GM18505 (cell line): ENCODE measurements at regions not wholly inside any gene's neighbourhood (a gene's known extent, or its start where the extent isn't known, plus 50 kb on each side); places are given as distances from the start of the nearest gene placed in this dataset.

Source experiments
- ATAC-seq: cut with Tn5 transposase; IDR thresholded peaks from one replicate; pipeline ENCODE4 v1.9.1; 2021; ENCODE audit not compliant: unreplicated experiment
- POLR2A ChIP-seq: IDR thresholded peaks from 4 replicates; pipeline ENCODE4 v1.6.1; 2011; ENCODE audit warnings: borderline replicate concordance; ENCODE audit not compliant: insufficient read depth, insufficient read length; ENCODE audit errors: extremely low read depth

DNA sequence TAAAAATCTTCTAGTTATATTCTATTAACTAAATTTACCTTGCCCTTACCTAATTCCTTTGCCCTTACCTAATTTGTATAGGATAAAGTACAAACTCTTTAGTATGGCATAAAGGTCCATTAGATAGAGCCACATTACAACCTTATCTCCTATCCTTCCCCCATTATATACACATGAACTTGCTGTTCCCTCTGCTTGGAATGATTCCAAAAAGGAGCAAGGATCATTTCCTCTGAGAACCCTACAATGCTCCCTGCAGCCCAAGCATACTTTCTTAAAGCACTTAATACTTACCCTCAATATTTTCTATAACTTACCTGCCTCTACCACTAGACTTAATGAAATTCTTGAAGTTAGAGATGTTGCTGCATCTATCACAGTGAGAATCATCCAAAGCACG, 118.9 kb upstream of the CCDC54 start:
- no peak for ATAC-seq
- no peak for TF ChIP-seq POLR2A

DNA sequence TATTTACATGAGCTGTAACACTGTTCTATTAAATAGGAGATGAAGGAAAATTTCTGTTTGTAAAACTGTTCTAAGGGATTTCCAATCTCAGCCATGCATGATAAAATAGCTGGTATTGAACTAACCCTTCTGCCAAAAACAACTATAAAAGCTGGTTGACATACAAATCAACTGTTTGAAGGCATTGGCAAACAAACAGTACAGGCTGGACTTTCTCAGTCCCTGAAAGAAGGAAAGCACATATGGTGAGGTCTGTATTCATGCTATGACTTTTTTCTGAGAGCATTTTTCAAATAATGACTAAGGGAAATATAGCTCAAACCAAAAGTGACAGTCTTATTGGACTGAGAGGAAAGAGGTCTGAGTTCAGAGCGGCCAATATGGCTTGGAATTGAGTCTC, 117.0 kb upstream of the CCDC54 start:
- ATAC-seq: no peak
- no peak for TF ChIP-seq POLR2A

DNA sequence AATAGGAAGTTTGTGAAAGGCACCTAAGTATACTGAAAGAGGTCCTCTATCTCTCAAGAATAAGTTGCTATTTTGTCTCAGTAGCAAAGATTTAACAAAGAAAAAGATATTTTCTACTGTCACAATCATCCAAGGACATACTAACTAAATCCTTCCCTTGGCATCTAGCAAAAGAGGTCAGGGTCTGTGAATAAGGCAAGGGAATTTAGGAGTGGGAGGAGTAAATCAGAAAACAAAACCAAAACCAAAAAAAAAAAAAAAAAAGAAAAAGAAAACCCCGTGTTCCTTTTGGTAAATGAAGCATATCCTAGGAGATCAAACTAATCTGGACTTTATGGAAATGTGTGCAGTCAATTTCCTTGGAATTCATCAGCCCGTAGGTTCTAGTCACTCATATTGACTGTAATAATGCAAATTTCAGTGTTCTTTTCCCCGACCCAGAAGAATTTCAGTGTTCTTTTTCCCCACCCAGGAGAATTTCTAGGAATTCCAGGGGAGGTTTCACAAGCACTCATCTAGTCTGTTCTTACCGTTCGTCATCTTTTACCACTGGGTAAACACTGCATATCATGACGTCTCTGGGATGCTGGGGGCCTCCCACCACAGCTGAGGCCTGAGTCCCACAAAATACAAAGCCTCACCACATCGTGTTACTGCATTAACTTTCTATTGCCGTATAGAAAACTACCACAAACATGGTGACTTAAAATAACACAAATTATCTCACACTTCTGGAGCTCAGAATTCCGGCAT, 113.8 kb upstream of the CCDC54 start:
- TF ChIP-seq POLR2A: no peak
- ATAC-seq: no peak

DNA sequence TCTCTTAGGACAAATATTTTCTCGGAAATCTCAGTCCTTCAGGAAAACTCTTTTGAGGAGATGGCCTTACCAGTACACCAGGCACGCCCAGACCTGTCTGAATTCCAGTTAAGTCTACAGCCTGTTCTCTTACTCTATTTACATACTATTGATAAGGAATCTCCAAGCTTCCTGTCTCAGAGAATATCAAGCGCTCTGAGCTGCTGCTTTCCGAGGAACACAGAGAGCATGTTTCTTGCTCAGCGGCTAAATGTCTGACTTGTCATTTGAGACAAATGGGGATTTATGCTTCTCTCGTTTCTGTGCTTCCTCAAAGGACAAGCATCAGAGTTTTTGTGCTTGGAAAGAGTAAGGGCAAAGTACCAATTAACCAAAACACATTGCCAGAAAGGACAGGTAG, 112.4 kb upstream of the CCDC54 start:
- no peak for TF ChIP-seq POLR2A
- no peak for ATAC-seq

DNA sequence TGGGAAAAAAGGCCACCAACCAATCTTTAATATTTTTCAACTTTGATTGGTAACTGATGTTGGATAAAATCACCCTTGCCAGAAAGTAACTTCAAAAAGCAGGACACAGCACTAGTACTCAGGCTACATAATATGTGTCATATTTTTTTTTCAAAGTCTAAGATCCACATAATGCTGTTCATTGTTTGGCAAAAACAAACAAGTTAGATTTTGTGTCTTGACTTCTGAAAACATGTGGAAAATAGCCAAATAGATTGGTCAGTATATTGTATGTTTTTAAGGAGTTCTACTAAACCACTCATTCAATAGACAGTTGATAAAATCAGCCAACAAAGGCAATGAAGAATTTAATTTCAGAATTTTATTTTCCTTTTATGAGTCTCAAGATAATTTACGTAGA, 111.7 kb upstream of the CCDC54 start:
- no peak for ATAC-seq
- TF ChIP-seq POLR2A: no peak

DNA sequence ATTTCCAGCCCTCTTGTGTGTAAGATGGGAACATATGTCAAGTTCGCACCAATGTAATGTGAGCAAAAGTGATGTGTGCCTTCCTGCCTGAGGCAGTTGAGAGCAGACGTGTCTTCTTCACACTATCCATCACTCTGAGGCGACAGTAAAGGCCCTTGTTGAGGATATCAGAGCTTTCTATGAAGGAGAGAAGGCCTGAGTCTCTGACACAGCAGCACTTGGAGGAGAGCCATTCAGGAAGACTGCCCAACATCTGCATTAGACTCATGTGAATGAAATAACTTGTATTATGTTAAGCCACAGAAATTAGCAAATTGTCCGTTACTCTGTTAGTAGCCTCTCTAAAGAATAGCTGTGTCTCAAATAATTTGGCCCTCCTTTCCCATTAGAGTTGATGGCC, 108.8 kb upstream of the CCDC54 start:
- no peak for TF ChIP-seq POLR2A
- ATAC-seq: no peak

DNA sequence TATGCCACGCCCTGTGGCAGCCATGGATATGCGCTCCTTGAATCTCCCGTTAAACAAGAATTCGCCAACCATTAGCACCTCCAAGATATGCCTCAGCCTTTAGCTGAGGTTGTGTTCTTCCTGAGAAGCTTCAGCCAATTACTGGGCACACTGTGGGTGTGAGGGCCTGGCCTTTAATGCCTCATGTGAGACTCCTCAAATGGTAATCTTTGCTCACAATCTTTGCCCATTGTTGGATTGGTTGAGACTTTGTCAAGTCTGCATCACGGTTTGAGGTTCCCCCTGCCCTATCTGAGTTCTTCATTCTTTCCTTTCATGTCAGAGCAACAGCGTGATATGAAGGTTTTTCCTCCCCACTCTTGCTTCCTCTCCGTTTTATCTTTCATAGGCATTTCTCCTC, 108.1 kb upstream of the CCDC54 start:
- no peak for TF ChIP-seq POLR2A
- no peak for ATAC-seq

DNA sequence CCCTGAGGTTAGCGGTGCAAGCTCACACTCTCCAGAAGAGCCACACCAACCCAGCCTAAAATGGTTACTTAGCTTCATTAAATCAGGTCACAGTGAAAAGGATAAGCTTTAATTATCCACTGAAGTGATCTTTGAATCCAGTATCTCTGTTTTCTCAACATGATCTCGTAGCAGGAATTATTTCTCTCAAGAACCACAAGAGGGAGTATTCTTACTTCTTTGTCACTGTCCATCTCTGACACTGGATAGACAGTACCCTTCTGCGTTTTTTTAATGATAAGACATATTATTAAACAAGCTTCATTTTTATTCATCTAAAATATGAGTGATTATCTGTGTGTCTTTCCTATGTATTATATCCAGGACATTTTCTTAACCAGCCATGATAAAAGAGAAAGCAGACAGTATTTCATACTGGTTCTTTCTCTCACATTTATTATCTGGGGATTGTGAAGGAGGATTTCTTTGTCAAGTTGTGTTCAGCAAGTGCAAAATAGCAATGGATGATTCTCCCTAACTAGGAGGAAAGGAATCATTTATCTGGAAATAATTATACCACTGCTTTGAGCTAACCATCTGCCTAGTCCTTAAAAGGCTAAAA, 105.4 kb upstream of the CCDC54 start:
- ATAC-seq: peak; percentile 76
- no peak for TF ChIP-seq POLR2A

DNA sequence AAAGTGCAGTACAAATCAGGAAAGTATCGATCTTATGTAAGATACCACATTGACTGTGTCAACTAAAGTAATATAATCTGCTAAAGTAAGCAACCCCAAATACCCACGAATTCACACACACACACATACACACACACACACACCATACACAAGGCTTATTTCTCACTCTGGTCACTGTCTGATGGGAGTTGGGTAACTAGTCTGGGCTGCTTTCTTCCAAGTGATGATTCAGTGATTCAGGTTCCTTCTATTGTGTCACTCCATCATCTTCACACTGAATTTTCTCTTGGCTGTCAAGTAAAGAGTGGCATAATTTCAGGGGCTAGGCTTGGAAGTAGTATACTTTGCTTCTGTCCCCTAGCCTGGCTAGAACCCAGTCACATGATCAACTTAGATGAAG, 104.8 kb upstream of the CCDC54 start:
- TF ChIP-seq POLR2A: no peak
- ATAC-seq: no peak

DNA sequence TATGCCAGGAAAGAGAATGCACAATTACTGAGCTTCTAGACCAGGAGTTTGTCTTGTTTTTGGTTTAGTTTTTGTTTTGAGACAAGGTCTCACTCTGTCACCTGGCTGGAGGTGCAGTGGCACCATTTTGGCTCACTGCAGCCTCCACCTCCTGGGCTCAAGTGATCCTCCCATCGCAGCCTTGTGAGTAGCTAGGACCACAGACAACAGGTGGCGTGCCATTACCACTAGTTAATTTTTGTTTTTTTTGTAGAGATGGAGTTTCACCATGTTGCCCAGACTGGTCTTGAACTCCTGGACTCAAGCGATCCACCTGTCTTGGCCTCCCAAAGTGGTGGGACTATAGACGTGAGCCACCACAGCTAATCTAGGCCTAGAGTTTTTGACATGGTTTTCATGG, 104.4 kb upstream of the CCDC54 start:
- no peak for TF ChIP-seq POLR2A
- no peak for ATAC-seq

DNA sequence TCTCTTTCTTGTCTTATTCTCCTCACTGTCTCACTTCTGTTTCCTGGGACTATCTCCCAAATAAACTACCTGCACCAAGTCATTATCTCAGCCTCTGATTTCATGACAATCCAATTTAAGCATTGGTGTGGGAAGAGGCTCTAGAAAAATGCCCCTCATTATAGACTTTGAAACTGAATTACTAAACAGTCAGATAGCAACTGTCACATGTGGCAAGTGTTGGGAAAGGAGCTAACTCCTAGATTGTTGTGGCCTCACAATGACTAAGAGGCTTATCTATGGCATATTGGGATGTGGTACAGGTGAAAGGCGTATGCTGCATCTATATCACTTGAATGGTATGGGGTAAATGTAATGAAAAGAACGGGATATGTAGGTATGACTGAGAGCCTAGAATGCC, 103.5 kb upstream of the CCDC54 start:
- no peak for ATAC-seq
- TF ChIP-seq POLR2A: no peak

DNA sequence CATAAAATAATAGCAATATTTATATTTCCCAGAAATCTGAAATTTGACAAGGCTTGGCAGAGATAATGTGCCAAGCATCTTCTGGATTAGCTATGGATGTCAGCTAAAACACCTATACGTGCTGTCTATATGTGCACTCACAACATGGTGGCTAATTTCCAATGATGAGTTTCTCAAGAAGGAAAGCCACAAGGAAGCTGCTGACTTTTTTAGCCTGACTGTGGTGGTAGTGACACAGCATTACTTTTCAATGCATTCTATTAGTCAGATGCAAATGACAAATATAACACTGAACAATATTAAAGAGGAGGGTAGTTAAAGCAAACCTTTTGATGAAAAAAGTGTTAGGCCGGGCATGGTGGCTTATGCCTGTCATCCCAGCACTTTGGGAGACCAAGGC, 101.7 kb upstream of the CCDC54 start:
- no peak for ATAC-seq
- no peak for TF ChIP-seq POLR2A

DNA sequence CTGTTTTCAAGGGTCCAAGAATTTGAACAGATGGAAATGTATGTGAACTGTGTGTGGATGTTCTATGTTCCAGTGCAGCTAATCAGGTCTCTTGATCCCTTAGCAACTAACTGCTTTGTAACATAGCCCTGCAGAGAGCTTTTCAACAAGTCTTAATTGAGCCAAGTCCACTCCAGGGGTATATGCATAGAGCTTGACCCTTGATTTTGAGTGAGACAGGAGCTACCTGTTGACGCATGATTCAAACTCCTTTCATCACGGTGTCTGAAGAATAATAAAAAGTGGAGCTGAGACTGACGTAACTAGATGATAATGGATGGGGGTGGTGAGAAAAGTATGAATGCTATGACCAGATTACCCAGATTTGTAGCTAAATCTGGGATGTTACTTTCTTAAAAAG, 93.3 kb upstream of the CCDC54 start:
- ATAC-seq: no peak
- TF ChIP-seq POLR2A: no peak

DNA sequence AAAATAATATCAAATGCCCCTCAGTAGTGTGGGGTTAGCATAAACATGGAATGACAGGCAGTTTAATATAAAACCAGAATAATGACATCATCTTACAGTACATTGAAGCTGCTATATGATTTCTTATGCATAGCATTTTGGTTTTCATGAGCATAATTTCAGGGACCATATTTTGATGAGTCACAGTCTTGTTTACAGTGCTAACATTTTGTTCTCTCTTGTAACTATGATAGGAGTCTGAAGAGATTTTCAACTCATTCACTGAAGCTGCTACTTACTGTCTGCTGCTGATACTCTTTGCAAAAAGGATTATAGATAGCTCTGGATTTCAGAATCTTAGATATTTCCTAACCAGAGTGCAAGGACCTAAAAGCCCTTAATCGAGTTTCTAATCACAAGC, 92.6 kb upstream of the CCDC54 start:
- TF ChIP-seq POLR2A: no peak
- ATAC-seq: no peak

DNA sequence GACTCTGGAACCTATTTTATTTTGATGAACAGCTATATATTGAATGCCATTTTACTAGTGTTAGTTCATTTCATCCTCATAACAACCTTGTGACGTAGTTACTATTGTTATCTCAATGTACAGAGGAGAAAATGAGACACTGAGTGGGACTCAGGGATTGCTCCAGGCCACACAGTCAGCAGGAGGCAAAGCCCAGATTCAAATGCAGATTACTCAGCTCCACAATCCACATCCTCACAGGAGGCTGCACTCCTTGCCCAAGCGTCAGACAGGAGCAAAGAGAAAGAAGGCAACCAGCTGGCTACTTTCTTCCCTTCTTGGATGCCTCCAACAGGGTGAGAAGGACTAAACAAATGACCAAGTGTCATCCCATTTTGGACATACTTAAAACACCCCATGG, 92.0 kb upstream of the CCDC54 start:
- no peak for ATAC-seq

DNA sequence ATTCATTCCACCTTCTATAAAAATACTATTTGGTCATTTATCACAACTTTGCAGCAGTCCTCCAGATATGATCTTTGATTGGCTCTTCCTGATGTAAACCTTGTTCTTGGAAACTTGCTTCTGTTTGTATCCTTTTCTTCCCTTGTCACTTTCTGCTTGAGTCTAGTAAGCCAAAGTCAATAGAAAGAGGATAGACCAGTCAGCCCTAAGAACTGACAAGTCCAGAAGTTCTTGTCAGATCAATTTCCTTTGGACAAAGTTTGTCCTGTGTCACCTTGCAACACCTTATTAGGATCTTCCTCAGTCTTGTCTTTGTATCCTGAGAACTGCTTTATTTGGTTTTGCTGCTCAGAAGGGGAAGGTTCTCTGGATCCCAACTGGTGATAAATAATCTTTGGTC, 87.9 kb upstream of the CCDC54 start:
- no peak for ATAC-seq
- TF ChIP-seq POLR2A: no peak

More for the DNA sequence above, 92.0 kb upstream of the CCDC54 start:
- TF ChIP-seq POLR2A: no peak

DNA sequence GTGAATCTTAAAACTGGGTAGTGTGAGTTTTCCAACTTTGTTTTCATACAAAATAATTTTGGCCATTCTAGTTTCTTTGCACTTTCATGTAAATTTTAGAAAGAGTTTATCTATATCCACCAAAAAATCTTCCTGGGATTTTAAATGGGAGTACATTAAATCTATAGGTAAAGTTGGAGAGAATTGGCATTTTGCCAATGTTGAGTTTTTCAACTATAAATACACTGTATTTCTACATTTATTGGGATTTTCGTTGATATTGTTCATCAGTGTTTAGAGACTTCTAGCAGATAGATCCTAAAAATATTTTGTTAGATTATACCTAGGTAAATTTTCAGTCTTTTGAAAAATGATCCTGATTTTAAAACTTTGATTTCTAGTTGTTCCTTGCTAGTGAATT, 83.1 kb upstream of the CCDC54 start:
- ATAC-seq: no peak

More for the DNA sequence above, 83.1 kb upstream of the CCDC54 start:
- no peak for TF ChIP-seq POLR2A
